BE2C (cell line): ENCODE measurements at regions not wholly inside any gene's neighbourhood (a gene's known extent, or its start where the extent isn't known, plus 50 kb on each side); places are given as distances from the start of the nearest gene placed in this dataset.
A peak's percentile ranks its signal among the peaks of the same experiment; 100 is the strongest.

Experiments
- DNase-seq: peaks from one replicate; pipeline ENCODE4 v3.0.0-alpha.2; 2020
- H3K27me3 ChIP-seq: fragments of 250-450 bp; sonication (Bioruptor Pico); 2 replicates; pipeline ENCODE4 v1.5.1; 2020; ENCODE audit warnings: mild to moderate bottlenecking
- H3K36me3 ChIP-seq: fragments of 250-450 bp; sonication (Bioruptor Pico); 2 replicates; pipeline ENCODE4 v1.5.1; 2020; ENCODE audit warnings: mild to moderate bottlenecking
- H3K4me1 ChIP-seq: fragments of 250-450 bp; sonication (Bioruptor Pico); 2 replicates; pipeline ENCODE4 v1.5.1; 2020
- H3K4me3 ChIP-seq: 2 replicates; pipeline ENCODE4 v1.5.1; 2011; ENCODE audit warnings: low read depth, low read length
- H3K9me3 ChIP-seq: fragments of 250-450 bp; sonication (Bioruptor Pico); 2 replicates; pipeline ENCODE4 v1.5.1; 2020
- CTCF ChIP-seq: IDR thresholded peaks from 2 replicates; pipeline ENCODE4 v1.5.1; 2012; ENCODE audit warnings: mild to moderate bottlenecking, low read depth, low read length

DNA sequence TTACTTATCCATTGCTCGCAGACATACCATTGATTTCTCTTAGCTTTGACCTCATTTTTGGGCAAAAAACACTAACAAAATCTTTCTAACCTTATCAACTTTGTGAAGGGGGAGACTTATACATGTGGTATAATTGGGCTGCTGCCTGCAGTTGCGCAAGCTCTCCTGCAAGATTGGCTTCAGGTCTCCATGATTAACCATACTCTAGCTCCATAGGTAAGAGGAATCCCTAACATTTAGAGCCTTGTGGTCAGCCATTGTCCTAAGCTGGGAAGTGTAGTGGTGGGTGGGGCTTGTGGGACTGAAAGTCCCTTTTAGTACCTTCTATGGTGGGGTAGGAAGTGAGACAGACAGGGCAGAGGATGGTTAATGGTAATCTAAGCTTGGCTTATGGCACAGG, 179.6 kb upstream of the THRB start:
- Histone ChIP-seq H3K4me1 (no peaks in the 10 kb centered on the region), H3K9me3 (no peaks in the 10 kb centered on the region), H3K4me3 (no peak overlapping the region), H3K27me3 (no peaks in the 10 kb centered on the region), H3K36me3 (no peaks in the 10 kb centered on the region)
- TF ChIP-seq CTCF: no peak
- DNase-seq: no peak

DNA sequence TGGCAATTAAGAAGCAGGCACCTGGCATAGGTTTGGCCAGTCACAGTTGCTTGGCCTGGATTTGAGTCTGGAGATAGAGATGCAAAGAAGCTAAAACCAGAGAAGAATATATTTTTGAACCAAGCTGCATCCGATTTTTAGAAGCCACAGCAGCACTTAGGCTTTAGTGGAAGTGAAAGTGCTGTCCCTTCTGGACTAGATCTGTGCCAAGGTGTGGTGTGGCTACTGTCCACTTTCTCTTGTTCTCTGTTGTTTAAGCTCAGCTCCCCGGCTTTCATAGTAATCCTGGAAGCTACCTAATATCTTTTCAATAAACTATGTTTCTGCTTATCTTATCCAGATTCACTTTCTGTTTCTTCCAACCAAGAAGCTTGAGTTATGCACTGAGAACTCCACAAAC, 183.4 kb upstream of the THRB start:
- DNase-seq: no peak
- no peak for TF ChIP-seq CTCF
- no peaks in the 10 kb centered on the region for H3K9me3 ChIP-seq
- H3K4me1 ChIP-seq: no peaks in the 10 kb centered on the region
- H3K36me3 ChIP-seq: no peaks in the 10 kb centered on the region
- H3K27me3 ChIP-seq: no peaks in the 10 kb centered on the region
- H3K4me3 ChIP-seq: no peak overlapping the region

DNA sequence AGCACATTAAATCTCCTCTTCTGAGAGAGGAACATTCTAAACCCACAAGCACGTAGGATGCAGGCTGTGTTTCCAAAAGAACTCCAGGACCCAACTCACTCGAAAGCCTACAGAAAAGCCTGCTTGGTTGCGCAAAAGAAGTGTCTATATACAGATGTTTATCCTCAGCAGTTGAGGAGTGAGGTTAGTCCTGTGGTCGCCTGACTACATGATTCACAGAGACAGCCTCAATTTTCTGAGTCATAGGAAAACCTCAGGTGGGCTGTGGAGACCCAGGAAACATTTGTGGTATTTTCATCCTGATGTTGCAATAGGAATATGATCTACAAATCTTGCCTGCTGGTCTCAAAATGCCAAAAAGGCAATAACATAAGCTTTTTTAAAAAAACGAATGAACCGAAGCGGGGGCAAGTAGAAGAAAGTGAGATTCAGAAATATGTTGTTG, 183.8 kb upstream of the THRB start:
- no peak for DNase-seq
- TF ChIP-seq CTCF: no peak
- no peaks in the 10 kb centered on the region for H3K36me3 ChIP-seq
- no peaks in the 10 kb centered on the region for H3K4me1 ChIP-seq
- H3K27me3 ChIP-seq: no peaks in the 10 kb centered on the region
- no peaks in the 10 kb centered on the region for H3K9me3 ChIP-seq
- H3K4me3 ChIP-seq: no peak overlapping the region

DNA sequence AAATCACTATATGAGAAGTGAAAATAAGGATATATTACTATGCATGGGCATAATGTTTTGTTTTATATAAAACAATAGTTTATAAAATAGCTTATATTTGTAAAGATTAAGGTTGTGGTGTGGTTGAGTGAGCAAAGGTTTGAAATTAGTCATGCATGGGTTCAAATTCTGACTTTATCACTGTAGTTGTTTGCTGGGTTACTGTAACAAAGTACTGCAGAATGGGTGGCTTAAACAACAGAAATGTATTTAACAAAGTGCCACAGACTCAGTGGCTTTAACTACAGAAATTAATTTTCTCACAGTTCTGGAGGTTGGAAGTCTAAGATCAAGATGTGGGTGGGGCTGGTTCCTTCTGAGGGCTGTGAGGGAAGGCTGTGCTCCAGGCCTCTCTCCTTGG, 184.8 kb upstream of the THRB start:
- DNase-seq: no peak
- no peaks in the 10 kb centered on the region for H3K27me3 ChIP-seq
- no peak for TF ChIP-seq CTCF
- H3K9me3 ChIP-seq: no peaks in the 10 kb centered on the region
- no peaks in the 10 kb centered on the region for H3K4me1 ChIP-seq
- no peak overlapping the region for H3K4me3 ChIP-seq
- no peaks in the 10 kb centered on the region for H3K36me3 ChIP-seq

DNA sequence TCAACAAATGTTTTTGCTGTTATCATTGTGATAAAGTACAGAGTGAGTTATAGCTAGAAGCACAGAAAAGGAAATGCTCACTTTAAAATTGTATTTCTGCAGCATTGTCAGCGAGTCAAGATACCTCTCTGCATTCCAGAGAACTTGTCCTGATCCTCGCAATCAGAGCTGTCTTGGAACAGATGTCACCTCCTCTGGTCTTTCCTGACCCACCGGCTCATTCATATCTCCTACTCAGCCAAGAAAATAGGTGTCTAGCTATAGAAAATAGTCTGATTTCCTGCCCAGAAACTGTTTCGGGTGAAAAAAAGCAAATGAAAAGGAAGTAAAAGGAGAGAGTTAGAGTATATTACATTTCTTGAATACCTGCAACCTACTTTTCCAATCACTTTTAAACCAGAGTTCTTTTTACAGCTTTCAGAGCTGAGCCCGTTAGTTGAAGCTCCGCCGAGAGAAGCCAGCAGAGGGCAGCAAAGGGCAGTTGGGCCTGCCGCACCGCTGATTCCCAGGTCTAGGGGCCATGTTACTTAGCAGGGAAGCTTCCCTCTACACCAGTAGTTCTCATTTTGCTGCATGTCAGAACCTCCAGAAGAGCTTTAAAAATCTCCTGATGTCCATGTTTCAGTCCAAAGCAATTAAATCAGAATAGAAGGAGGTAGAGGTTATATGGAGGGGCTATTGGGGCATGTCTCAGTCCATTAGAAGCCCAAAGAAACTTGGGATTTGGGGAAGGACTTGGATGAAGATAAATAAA, 185.7 kb upstream of the THRB start:
- TF ChIP-seq CTCF: peak; percentile 71
- Histone ChIP-seq H3K27me3 (no peaks in the 10 kb centered on the region), H3K9me3 (no peaks in the 10 kb centered on the region), H3K4me1 (no peaks in the 10 kb centered on the region), H3K36me3 (no peaks in the 10 kb centered on the region), H3K4me3 (no peak overlapping the region)
- DNase-seq: peak; percentile 56

- H3K4me3 ChIP-seq: no peak overlapping the region
- no peaks in the 10 kb centered on the region for H3K27me3 ChIP-seq
- no peaks in the 10 kb centered on the region for H3K4me1 ChIP-seq
- no peak for DNase-seq
- H3K36me3 ChIP-seq: no peaks in the 10 kb centered on the region
- TF ChIP-seq CTCF: no peak
- no peaks in the 10 kb centered on the region for H3K9me3 ChIP-seq
Measured at GRCh38 chr3:24682141-24682547, 187.5 kb upstream of the THRB start.
